ENCODE measurements at regions not wholly inside any gene's neighbourhood (a gene's known extent, or its start where the extent isn't known, plus 50 kb on each side); places are given as distances from the start of the nearest gene placed in this dataset.

DNA sequence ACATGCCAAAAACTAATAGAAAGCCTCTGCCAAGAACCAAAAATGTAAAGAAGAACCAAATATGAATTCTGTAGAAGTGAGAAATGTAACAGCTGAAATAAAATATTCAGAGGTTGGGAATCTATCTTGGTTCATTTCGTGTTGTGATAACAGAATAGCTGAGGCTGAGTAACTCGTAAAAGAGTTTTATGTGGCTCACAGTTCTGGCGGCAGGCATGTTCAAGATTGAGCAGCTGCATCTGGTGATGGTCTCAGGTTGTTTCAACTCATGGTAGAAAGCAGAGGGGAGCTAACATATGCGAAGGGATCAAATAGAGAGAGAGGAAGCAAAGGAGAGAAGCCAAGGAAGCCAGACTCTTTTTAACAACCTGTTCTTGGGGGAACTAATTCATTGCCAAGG lies 717.2 kb downstream of the TNS3 start (continued):
- no peak for TF ChIP-seq FOXP1 (CRISPR knock-in tag; IDR thresholded peaks at IDR 0.05; ENCODE audit: borderline replicate concordance)
- TF ChIP-seq, protein P1, sequence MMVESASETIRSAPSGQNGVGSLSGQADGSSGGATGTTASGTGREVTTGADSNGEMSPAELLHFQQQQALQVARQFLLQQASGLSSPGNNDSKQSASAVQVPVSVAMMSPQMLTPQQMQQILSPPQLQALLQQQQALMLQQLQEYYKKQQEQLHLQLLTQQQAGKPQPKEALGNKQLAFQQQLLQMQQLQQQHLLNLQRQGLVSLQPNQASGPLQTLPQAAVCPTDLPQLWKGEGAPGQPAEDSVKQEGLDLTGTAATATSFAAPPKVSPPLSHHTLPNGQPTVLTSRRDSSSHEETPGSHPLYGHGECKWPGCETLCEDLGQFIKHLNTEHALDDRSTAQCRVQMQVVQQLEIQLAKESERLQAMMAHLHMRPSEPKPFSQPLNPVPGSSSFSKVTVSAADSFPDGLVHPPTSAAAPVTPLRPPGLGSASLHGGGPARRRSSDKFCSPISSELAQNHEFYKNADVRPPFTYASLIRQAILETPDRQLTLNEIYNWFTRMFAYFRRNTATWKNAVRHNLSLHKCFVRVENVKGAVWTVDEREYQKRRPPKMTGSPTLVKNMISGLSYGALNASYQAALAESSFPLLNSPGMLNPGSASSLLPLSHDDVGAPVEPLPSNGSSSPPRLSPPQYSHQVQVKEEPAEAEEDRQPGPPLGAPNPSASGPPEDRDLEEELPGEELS (CRISPR knock-in tag; IDR thresholded peaks at IDR 0.05): no peak
- TF ChIP-seq PRRX2 (CRISPR knock-in tag; IDR thresholded peaks at IDR 0.05): no peak

DNA sequence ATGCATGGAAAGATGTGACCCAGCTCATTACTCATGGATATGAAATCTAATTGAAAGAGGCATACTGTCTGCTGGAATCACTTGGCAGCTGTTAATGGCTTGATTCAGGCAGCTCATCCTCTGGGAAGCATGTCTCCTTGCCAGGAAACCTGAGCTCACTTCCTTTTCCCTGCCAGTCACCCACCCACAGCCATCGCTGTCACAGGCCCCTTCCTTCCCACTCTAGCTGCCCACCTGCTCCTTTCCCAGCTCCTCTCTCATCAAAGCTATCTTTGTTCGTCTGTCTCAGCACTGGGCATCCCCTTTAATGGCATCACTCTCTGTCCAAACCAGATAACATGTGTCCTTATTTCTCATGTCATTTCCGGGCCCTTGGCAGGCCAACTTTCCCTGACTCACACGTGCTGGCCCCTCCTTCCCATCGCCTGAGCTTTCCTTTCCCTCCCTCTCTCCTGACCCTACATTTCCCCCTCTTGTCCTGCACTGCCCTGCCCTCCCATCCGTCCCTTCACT lies 721.9 kb downstream of the TNS3 start:
- no peak overlapping the region for H3K4me3 Mint-ChIP-seq
- ChIA-PET CTCF (interaction anchor here (0.8 kb wide), 1 partner anchor 241 kb away, joined by 3 read pairs; no protein-coding TSS in a partner anchor), POLR2A (interaction anchor here (0.7 kb wide), 1 partner anchor 780 kb away, joined by 3 read pairs; no protein-coding TSS in a partner anchor)
- no peaks in the 10 kb centered on the region; the same call in 1 of the 2 replicates for H3K9me3 Mint-ChIP-seq
- ATAC-seq (no peak), DNase-seq (ENCODE audit: low spot score) (no peak)
- H3K27ac Mint-ChIP-seq: no peak overlapping the region
- no peaks in the 10 kb centered on the region for H3K36me3 Mint-ChIP-seq
- TF ChIP-seq, protein P2, sequence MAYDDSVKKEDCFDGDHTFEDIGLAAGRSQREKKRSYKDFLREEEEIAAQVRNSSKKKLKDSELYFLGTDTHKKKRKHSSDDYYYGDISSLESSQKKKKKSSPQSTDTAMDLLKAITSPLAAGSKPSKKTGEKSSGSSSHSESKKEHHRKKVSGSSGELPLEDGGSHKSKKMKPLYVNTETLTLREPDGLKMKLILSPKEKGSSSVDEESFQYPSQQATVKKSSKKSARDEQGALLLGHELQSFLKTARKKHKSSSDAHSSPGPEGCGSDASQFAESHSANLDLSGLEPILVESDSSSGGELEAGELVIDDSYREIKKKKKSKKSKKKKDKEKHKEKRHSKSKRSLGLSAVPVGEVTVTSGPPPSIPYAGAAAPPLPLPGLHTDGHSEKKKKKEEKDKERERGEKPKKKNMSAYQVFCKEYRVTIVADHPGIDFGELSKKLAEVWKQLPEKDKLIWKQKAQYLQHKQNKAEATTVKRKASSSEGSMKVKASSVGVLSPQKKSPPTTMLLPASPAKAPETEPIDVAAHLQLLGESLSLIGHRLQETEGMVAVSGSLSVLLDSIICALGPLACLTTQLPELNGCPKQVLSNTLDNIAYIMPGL (CRISPR knock-in tag; IDR thresholded peaks at IDR 0.05): no peak
- no peak for TF ChIP-seq SP1 (CRISPR knock-in tag; conservative IDR thresholded peaks at IDR 0.05)
- TF ChIP-seq, protein P3, sequence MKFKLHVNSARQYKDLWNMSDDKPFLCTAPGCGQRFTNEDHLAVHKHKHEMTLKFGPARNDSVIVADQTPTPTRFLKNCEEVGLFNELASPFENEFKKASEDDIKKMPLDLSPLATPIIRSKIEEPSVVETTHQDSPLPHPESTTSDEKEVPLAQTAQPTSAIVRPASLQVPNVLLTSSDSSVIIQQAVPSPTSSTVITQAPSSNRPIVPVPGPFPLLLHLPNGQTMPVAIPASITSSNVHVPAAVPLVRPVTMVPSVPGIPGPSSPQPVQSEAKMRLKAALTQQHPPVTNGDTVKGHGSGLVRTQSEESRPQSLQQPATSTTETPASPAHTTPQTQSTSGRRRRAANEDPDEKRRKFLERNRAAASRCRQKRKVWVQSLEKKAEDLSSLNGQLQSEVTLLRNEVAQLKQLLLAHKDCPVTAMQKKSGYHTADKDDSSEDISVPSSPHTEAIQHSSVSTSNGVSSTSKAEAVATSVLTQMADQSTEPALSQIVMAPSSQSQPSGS (CRISPR knock-in tag; IDR thresholded peaks at IDR 0.05; ENCODE audit: borderline replicate concordance, low read depth): no peak
- TF ChIP-seq, protein P4, sequence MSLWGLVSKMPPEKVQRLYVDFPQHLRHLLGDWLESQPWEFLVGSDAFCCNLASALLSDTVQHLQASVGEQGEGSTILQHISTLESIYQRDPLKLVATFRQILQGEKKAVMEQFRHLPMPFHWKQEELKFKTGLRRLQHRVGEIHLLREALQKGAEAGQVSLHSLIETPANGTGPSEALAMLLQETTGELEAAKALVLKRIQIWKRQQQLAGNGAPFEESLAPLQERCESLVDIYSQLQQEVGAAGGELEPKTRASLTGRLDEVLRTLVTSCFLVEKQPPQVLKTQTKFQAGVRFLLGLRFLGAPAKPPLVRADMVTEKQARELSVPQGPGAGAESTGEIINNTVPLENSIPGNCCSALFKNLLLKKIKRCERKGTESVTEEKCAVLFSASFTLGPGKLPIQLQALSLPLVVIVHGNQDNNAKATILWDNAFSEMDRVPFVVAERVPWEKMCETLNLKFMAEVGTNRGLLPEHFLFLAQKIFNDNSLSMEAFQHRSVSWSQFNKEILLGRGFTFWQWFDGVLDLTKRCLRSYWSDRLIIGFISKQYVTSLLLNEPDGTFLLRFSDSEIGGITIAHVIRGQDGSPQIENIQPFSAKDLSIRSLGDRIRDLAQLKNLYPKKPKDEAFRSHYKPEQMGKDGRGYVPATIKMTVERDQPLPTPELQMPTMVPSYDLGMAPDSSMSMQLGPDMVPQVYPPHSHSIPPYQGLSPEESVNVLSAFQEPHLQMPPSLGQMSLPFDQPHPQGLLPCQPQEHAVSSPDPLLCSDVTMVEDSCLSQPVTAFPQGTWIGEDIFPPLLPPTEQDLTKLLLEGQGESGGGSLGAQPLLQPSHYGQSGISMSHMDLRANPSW (CRISPR knock-in tag; conservative IDR thresholded peaks at IDR 0.05; ENCODE audit: low read depth): no peak
- no peak for TF ChIP-seq TP53 (CRISPR knock-in tag; IDR thresholded peaks at IDR 0.05)
- no peak for TF ChIP-seq FOXJ3 (CRISPR knock-in tag; IDR thresholded peaks at IDR 0.05; ENCODE audit: borderline replicate concordance)
- no peak for TF ChIP-seq PRRX2 (CRISPR knock-in tag; IDR thresholded peaks at IDR 0.05)
- TF ChIP-seq, protein P5, sequence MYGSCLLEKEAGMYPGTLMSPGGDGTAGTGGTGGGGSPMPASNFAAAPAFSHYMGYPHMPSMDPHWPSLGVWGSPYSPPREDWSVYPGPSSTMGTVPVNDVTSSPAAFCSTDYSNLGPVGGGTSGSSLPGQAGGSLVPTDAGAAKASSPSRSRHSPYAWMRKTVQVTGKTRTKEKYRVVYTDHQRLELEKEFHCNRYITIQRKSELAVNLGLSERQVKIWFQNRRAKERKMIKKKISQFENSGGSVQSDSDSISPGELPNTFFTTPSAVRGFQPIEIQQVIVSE (CRISPR knock-in tag; IDR thresholded peaks at IDR 0.05; ENCODE audit: borderline replicate concordance): no peak
- no peak for TF ChIP-seq ZNF671 (CRISPR knock-in tag; IDR thresholded peaks at IDR 0.05)
- TF ChIP-seq, protein P6, sequence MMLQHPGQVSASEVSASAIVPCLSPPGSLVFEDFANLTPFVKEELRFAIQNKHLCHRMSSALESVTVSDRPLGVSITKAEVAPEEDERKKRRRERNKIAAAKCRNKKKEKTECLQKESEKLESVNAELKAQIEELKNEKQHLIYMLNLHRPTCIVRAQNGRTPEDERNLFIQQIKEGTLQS (CRISPR knock-in tag; conservative IDR thresholded peaks at IDR 0.05): no peak
- TF ChIP-seq, protein P7, sequence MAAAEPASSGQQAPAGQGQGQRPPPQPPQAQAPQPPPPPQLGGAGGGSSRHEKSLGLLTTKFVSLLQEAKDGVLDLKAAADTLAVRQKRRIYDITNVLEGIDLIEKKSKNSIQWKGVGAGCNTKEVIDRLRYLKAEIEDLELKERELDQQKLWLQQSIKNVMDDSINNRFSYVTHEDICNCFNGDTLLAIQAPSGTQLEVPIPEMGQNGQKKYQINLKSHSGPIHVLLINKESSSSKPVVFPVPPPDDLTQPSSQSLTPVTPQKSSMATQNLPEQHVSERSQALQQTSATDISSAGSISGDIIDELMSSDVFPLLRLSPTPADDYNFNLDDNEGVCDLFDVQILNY (CRISPR knock-in tag; IDR thresholded peaks at IDR 0.05): no peak
- no peak for TF ChIP-seq NR3C1 (CRISPR knock-in tag; conservative IDR thresholded peaks at IDR 0.05; ENCODE audit: low read depth)
- TF ChIP-seq SMAD3 (CRISPR knock-in tag; IDR thresholded peaks at IDR 0.05; ENCODE audit: borderline replicate concordance): no peak
- TF ChIP-seq RORB (CRISPR knock-in tag; IDR thresholded peaks at IDR 0.05): no peak
- no peaks in the 10 kb centered on the region for H3K4me1 Mint-ChIP-seq
- no peaks in the 10 kb centered on the region; the same call in 1 of the 2 replicates for H3K27me3 Mint-ChIP-seq (ENCODE audit: low read depth)
